22Rv1 (cell line): ENCODE measurements at regions not wholly inside any gene's neighbourhood (a gene's known extent, or its start where the extent isn't known, plus 50 kb on each side); places are given as distances from the start of the nearest gene placed in this dataset.

ENCODE experiments used
- CTCF ChIP-seq: fragments of 450-650 bp; IDR thresholded peaks from 2 replicates; pipeline ENCODE4 v1.5.1; 2017; ENCODE audit warnings: mild to moderate bottlenecking
- ZFX ChIP-seq: fragments of 450-650 bp; IDR thresholded peaks from 2 replicates; pipeline ENCODE4 v1.6.1; 2017; ENCODE audit warnings: antibody characterized with exemption, borderline replicate concordance

DNA sequence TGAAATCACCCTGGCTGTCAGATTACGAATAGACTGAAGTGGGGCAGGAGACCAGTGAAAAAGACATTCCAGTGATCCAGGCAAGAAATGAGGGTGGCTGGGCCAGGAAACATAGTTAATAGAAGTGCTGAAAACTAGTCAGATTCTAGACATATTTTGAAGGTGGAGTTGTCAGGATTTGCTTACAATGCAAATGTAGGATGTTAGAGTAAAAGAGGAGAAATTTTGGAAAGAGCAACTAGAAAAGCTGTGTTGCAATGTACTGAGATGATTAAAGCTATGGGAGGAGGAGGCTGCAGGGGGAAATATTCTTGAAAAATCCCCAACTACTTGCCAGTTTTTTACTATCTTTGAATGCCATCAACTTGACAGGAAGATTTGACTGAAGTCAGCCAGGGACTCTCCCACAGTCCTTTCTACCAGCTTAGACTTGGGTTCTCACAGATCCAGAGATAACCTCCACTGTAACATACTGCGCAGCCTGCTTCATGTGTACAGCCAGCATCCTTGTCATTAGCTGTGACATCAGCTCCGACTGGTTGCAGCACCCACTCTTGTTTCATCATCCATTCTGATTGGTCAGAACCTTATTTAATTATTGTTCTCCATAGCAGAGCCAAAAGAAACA is 109.7 kb downstream of the TSEN15 start:
- no peak for TF ChIP-seq CTCF
- TF ChIP-seq ZFX: no peak
